Lung (tissue), 11 donors: ENCODE measurements at regions not wholly inside any gene's neighbourhood (a gene's known extent, or its start where the extent isn't known, plus 50 kb on each side); places are given as distances from the start of the nearest gene placed in this dataset.
A peak's percentile ranks its signal among the peaks of the same experiment; 100 is the strongest.
"Not testable (repeated sequence)": the region's sequence is repeated elsewhere in the genome, so short reads cannot be mapped to it uniquely, and the experiment has no call there.

Experiments
- ATAC-seq: fragments of 200-7000 bp; cut with Tn5 transposase; one replicate; pipeline ENCODE4 v1.9.1; 2020; ENCODE audit warnings: moderate number of reproducible peaks; ENCODE audit not compliant: insufficient read depth, low FRiP score
- DNase-seq, 3 donors: peaks; one replicate each; pipeline ENCODE4 v3.0.0-alpha.2; 2013 to 2017
- H3K27ac ChIP-seq, 2 donors: one replicate each; pipeline ENCODE4 v1.5.1; 2013; ENCODE audit warnings: mild to moderate bottlenecking in 2 of 2, moderate library complexity in 2 of 2, control low read depth in 1 of 2, inconsistent platforms in 1 of 2, low read depth in 1 of 2, low read length in 1 of 2
- H3K27me3 ChIP-seq, 3 donors: one replicate each; pipeline ENCODE4 v1.5.1; 2013; ENCODE audit warnings: low read length in 2 of 3; ENCODE audit not compliant: control insufficient read depth in 3 of 3, insufficient read depth in 3 of 3
- H3K36me3 ChIP-seq, 4 donors: one replicate each; pipeline ENCODE4 v1.5.1; 2013; ENCODE audit warnings: low read length in 4 of 4, mild to moderate bottlenecking in 1 of 4, moderate library complexity in 1 of 4; ENCODE audit not compliant: control insufficient read depth in 4 of 4, insufficient read depth in 4 of 4
- H3K4me1 ChIP-seq, 5 donors: one replicate each; pipeline ENCODE4 v1.5.1; 2013; ENCODE audit warnings: low read length in 5 of 5, mild to moderate bottlenecking in 2 of 5, moderate library complexity in 1 of 5; ENCODE audit not compliant: control insufficient read depth in 5 of 5, insufficient read depth in 5 of 5
- H3K4me3 ChIP-seq: one replicate; pipeline ENCODE4 v1.5.1; 2013; ENCODE audit warnings: mild to moderate bottlenecking, control low read depth, moderate library complexity
- H3K9ac ChIP-seq, 2 donors: one replicate each; pipeline ENCODE4 v1.5.1; 2013; ENCODE audit warnings: low read length in 2 of 2, control low read depth in 1 of 2; ENCODE audit not compliant: insufficient read depth in 1 of 2
- H3K9me3 ChIP-seq, 4 donors: one replicate each; pipeline ENCODE4 v1.5.1; 2013; ENCODE audit warnings: low read length in 3 of 4, mild to moderate bottlenecking in 1 of 4, moderate library complexity in 1 of 4; ENCODE audit not compliant: control insufficient read depth in 4 of 4, insufficient read depth in 3 of 4
- WGBS, 2 donors: extraction: QIAGEN DNeasy Blood & Tissue Kit; methylation state at CpG; one replicate each; pipeline ENCODE4 v1.1.7; 2013; 5-methylcytosine and 5-hydroxymethylcytosine counted together
- TF ChIP-seq, protein P1 (sequence below): IDR thresholded peaks from 2 replicates; pipeline ENCODE4 v1.5.1; 2012; ENCODE audit warnings: mild to moderate bottlenecking; ENCODE audit errors: control extremely low read depth, extremely low read depth
- donor health status: control.
- donor health status: control.
- donor health status: Bipolar disorder and iron deficiency.
- donor health status: healthy.
- donor health status: DM: yes; HTN: yes; CAD: no.

DNA sequence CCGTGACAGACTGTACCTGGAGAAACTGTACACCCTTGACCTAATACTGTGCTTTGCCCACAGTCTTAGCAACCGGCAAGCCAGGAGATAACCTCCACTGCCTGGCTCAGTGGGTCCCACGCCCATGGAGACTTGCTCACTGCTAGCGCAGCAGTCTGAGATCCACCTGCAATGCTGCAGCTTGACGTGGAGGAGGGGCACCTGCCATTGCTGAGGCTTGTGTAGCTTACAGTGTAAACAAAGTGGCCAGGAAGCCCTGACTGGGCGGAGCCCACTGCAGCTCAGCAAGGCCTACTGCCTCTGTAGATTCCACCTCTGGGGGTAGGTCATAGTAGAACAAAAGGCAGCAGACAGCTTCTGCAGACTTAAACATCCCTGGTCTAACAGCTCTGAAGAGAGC is 189.3 kb downstream of the EDEM1 start:
- Histone ChIP-seq H3K27ac (no peak overlapping the region), H3K4me3 (no peak overlapping the region), H3K27me3 (no peaks in the 10 kb centered on the region), H3K9me3 (peaks cover 0 to 7% (median 1%) of the 10 kb centered on the region in 4 donors), H3K4me1 (no peaks in the 10 kb centered on the region), H3K36me3 (no peaks in the 10 kb centered on the region), H3K9ac (no peak overlapping the region)
- DNase-seq (peak; percentile 3 to 25 (median 12)), ATAC-seq (no peak)
- WGBS, 2 donors, result 57 to 77% methylated on average over 6 of the region's 6 CpGs
- TF ChIP-seq, protein P1, sequence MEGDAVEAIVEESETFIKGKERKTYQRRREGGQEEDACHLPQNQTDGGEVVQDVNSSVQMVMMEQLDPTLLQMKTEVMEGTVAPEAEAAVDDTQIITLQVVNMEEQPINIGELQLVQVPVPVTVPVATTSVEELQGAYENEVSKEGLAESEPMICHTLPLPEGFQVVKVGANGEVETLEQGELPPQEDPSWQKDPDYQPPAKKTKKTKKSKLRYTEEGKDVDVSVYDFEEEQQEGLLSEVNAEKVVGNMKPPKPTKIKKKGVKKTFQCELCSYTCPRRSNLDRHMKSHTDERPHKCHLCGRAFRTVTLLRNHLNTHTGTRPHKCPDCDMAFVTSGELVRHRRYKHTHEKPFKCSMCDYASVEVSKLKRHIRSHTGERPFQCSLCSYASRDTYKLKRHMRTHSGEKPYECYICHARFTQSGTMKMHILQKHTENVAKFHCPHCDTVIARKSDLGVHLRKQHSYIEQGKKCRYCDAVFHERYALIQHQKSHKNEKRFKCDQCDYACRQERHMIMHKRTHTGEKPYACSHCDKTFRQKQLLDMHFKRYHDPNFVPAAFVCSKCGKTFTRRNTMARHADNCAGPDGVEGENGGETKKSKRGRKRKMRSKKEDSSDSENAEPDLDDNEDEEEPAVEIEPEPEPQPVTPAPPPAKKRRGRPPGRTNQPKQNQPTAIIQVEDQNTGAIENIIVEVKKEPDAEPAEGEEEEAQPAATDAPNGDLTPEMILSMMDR, result no peak

DNA sequence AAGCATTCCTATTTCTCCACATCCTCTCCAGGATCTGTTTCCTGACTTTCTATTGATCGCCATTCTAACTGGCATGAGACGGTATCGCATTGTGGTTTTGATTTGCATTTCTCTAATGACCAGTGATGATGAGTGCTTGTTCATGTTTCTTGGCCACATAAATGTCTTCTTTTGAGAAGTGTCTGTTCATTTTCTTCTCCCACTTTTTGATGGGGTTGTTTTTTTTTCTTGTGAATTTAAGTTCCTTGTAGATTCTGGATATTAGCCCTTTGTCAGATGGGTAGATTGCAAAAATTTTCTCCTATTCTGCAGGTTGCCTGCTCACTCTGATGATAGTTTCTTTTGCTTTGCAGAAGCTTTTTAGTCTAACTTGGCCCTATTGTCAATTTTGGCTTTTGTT is 191.8 kb downstream of the EDEM1 start:
- not testable (repeated sequence) for H3K36me3 ChIP-seq, H3K4me1 ChIP-seq, ATAC-seq, H3K27ac ChIP-seq, H3K27me3 ChIP-seq, DNase-seq, H3K9me3 ChIP-seq, H3K9ac ChIP-seq, H3K4me3 ChIP-seq
- WGBS, 2 donors, result 98% methylated on average over 3 of the region's 3 CpGs

DNA sequence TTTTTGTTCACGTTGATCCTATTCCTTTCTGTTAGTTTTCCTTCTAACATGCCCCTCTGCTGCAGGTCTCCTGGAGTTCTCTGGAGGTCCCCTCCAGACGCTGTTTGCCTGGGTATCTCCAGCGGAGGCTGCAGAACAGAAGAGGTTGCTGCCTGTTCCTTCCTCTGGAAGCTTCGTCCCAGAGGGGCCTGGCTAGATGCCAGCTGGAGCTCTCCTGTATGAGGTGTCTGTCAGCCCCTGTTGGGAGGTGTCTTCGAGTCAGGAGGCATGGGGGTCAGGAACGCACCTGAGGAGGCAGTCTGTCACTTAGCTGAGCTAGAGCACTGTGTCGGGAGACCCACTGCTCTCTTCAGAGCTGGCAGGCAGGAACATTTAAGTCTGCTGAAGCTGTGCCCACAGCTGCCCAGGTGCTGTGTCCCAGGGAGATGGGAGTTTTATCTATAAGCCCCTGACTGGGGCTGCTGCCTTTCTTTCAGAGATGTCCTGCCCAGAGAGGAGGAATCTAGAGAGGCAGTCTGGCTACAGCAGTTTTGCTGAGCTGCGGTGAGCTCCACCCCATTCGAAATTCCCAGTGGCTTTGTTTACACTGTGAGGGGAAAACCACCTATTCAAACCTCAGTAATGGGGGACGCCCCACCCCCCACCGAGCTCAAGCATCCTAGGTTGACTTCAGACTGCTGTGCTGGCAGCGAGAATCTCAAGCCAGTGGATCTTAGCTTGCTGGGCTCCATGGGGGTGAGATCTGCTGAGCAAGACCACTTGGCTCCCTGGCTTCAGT is 196.2 kb downstream of the EDEM1 start:
- not testable (repeated sequence) for H3K27ac ChIP-seq, H3K4me3 ChIP-seq
- 73 to 86% methylated on average over 12 of the region's 12 CpGs for WGBS, 2 donors

DNA sequence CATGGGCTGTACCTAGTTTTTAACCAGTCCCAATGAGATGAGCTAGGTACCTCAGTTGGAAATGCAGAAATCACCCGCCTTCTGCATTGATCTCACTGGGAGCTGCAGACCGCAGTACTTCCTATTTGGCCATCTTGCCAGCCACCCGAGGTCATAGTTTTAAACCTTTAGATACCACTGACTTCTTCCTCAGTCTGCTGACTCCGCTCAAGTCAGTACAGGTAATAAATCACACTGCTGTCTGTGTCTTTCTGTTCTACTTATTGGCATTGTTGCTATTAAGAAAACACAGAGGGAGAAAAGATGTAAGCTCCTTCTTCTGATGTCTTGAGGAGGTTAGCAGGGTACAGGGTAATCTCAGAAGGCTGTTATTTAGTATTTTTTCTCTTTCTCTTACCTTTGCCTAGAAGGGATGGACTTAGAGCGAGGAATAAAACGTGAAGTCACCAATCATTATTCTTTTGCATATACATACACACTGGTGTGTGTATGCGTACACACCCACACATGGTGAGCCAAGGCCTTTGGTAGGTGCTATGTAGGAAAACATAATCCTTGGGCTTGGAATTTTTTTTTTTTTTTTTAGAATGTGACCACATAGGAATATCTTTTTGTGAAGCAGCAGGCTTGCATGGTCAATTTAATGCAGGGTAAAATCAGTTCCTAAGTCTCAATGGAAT is 197.2 kb downstream of the EDEM1 start:
- Histone ChIP-seq H3K9ac (no peak overlapping the region), H3K27ac (no peak overlapping the region), H3K27me3 (no peaks in the 10 kb centered on the region), H3K4me3 (no peak overlapping the region), H3K9me3 (peaks cover 0 to 2% (median 0%) of the 10 kb centered on the region in 4 donors), H3K4me1 (no peaks in the 10 kb centered on the region), H3K36me3 (no peaks in the 10 kb centered on the region)
- WGBS, 2 donors, result 83 to 88% methylated on average over 7 of the region's 7 CpGs
- ATAC-seq, result no peak
- TF ChIP-seq, protein P1, result no peak
- DNase-seq, result no peak

More for the DNA sequence above, 196.2 kb downstream of the EDEM1 start:
- ATAC-seq, DNase-seq, H3K36me3 ChIP-seq, H3K9me3 ChIP-seq, H3K9ac ChIP-seq, H3K4me1 ChIP-seq, H3K27me3 ChIP-seq: not testable (repeated sequence)
